Lower leg skin (tissue), 4 donors: ENCODE measurements at regions not wholly inside any gene's neighbourhood (a gene's known extent, or its start where the extent isn't known, plus 50 kb on each side); places are given as distances from the start of the nearest gene placed in this dataset.

ENCODE experiments used
- DNase-seq, 2 donors: peaks; one replicate each; pipeline ENCODE4 v3.0.0-alpha.2; 2019; ENCODE audit warnings: low spot score in 2 of 2
- H3K4me3 ChIP-seq: fragments of 200-600 bp; sonication (generic); 2 replicates; pipeline ENCODE4 v1.5.1; 2017; ENCODE audit warnings: mild to moderate bottlenecking, low read depth; ENCODE audit not compliant: poor library complexity, severe bottlenecking
- CTCF ChIP-seq, 3 donors: fragments of 450-650 bp; IDR thresholded peaks; one replicate each; pipeline ENCODE4 v1.5.1; 2016; ENCODE audit warnings: antibody characterized with exemption in 3 of 3, mild to moderate bottlenecking in 3 of 3, moderate library complexity in 2 of 3
- POLR2A ChIP-seq, 2 donors: fragments of 450-650 bp; IDR thresholded peaks; one replicate each; pipeline ENCODE4 v1.6.1; 2016 to 2017; ENCODE audit warnings: antibody characterized with exemption in 2 of 2, mild to moderate bottlenecking in 1 of 2, moderate library complexity in 1 of 2
- WGBS, 2 donors: methylation state at CpG; one replicate each; pipeline ENCODE4 v1.1.5; 2018; 5-methylcytosine and 5-hydroxymethylcytosine counted together
- intact Hi-C: fragments of 100-400 bp; cut with DNase I; formaldehyde crosslinking; loops from one replicate; pipeline ENCODE4 v1.15.0; 2023; ENCODE audit warnings: low total_unique reads

GRCh38 chr6:170025935-170026750 lies 264.7 kb downstream of the DLL1 start:
- TF ChIP-seq POLR2A (IDR thresholded peaks at IDR 0.05) (no peak), CTCF (IDR thresholded peaks at IDR 0.05) (no peak)
- peak in 1 of 2 donors; percentile 89 for DNase-seq
- WGBS, 2 donors = 63 to 78% methylated on average over 23 of the region's 23 CpGs
- H3K4me3 ChIP-seq = no peak overlapping the region
- intact Hi-C loops = no loop called here

- 75 to 78% methylated on average over 20 of the region's 20 CpGs for WGBS, 2 donors
- H3K4me3 ChIP-seq = no peak overlapping the region
- no peak for TF ChIP-seq POLR2A (IDR thresholded peaks at IDR 0.05)
- TF ChIP-seq CTCF (IDR thresholded peaks at IDR 0.05) = no peak
- DNase-seq = peak in 1 of 2 donors; percentile 72
- intact Hi-C loops = no loop called here
These were observed 265.5 kb downstream of the DLL1 start for GRCh38 chr6:170025341-170025911.

DNA sequence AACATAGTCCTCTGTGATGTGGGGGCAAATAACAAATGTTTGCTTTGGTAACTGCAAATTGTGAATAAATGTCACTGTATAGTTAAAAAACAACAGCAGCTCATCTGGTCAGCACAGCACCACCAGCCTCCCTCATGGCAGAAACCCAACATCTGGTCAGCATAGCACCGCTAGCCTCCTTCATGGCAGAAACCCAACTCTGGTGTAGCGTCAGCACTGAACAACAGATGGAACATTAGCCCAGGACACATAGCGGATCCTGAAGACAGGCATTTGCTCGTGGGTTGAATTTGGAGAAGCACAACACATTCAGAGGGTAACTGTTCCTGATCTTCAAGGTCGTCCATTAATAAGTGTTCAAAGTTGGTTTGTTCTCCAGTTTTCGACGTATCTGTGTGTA lies 265.9 kb downstream of the DLL1 start:
- TF ChIP-seq CTCF (IDR thresholded peaks at IDR 0.05) (no peak), POLR2A (IDR thresholded peaks at IDR 0.05) (no peak)
- WGBS, 2 donors = 49 to 51% methylated on average over 7 of the region's 7 CpGs
- DNase-seq = peak; percentile 59 to 85

GRCh38 chr6:170023620-170024521 lies 267.0 kb downstream of the DLL1 start:
- WGBS, 2 donors = 88 to 90% methylated on average over 52 to 63 of the region's 67 CpGs
- H3K4me3 ChIP-seq = no peak overlapping the region
- intact Hi-C loops = no loop called here
- DNase-seq = peak in 1 of 2 donors; percentile 86
- no peak for TF ChIP-seq CTCF (IDR thresholded peaks at IDR 0.05)
- no peak for TF ChIP-seq POLR2A (IDR thresholded peaks at IDR 0.05)

More for the DNA sequence above, 265.9 kb downstream of the DLL1 start:
- intact Hi-C loops = no loop called here
- no peak overlapping the region for H3K4me3 ChIP-seq

GRCh38 chr6:170022827-170023619 lies 267.9 kb downstream of the DLL1 start:
- no peak overlapping the region for H3K4me3 ChIP-seq
- intact Hi-C loops = no loop called here
- 61 to 78% methylated on average over 49 to 75 of the region's 77 CpGs for WGBS, 2 donors
- peak in 1 of 2 donors; percentile 82 for DNase-seq
- no peak for TF ChIP-seq CTCF (IDR thresholded peaks at IDR 0.05)
- TF ChIP-seq POLR2A (IDR thresholded peaks at IDR 0.05) = no peak
